Stimulated activated CD4-positive, alpha-beta T cell treated with anti-CD3 and anti-CD28 coated beads, Interleukin-1b, Interleukin-23, amount 100 ng/mL, for 24 hours (primary cell): ENCODE measurements at regions not wholly inside any gene's neighbourhood (a gene's known extent, or its start where the extent isn't known, plus 50 kb on each side); places are given as distances from the start of the nearest gene placed in this dataset.
A peak's percentile ranks its signal among the peaks of the same experiment; 100 is the strongest.

Source experiments
- DNase-seq, 4 experiments: peaks; one replicate each; pipeline ENCODE4 v3.0.0-alpha.2; 2020; ENCODE audit warnings: low read depth in 4 of 4, low spot score in 1 of 4

- DNase-seq = no peak
Measured at GRCh38 chr6:143595251-143596036, 82.3 kb upstream of the PHACTR2 start.

GRCh38 chr6:143594647-143595046 lies 83.1 kb upstream of the PHACTR2 start:
- DNase-seq = no peak

- DNase-seq = no peak
Measured at GRCh38 chr6:143592335-143592734, 80.8 kb upstream of the FUCA2 start.

GRCh38 chr6:143591441-143591840 lies 79.9 kb upstream of the FUCA2 start:
- DNase-seq = no peak

- DNase-seq = no peak
Measured at GRCh38 chr6:143589162-143589561, 77.6 kb upstream of the FUCA2 start.

- no peak for DNase-seq
Measured at GRCh38 chr6:143586557-143586956, 75.0 kb upstream of the FUCA2 start.

- DNase-seq = no peak
Measured at GRCh38 chr6:143585716-143586115, 74.2 kb upstream of the FUCA2 start.

GRCh38 chr6:143585241-143585640 lies 73.7 kb upstream of the FUCA2 start:
- DNase-seq = no peak

GRCh38 chr6:143583542-143584327 lies 72.2 kb upstream of the FUCA2 start:
- no peak for DNase-seq

GRCh38 chr6:143581835-143582480 lies 70.4 kb upstream of the FUCA2 start:
- DNase-seq = no peak

- no peak for DNase-seq
Measured at GRCh38 chr6:143579703-143580102, 68.2 kb upstream of the FUCA2 start.

- DNase-seq = no peak
Measured at GRCh38 chr6:143578054-143578453, 66.5 kb upstream of the FUCA2 start.

- DNase-seq = no peak
Measured at GRCh38 chr6:143575901-143576426, 64.4 kb upstream of the FUCA2 start.

- peak in 2 of 4 experiments; percentile 8 to 26 for DNase-seq
Measured at GRCh38 chr6:143575440-143575839, 63.9 kb upstream of the FUCA2 start.

- DNase-seq = no peak
Measured at GRCh38 chr6:143570147-143570853, 58.8 kb upstream of the FUCA2 start.

- no peak for DNase-seq
Measured at GRCh38 chr6:143569040-143569439, 57.5 kb upstream of the FUCA2 start.

- no peak for DNase-seq
Measured at GRCh38 chr6:143564484-143565017, 53.0 kb upstream of the FUCA2 start.

- no peak for DNase-seq
Measured at GRCh38 chr6:143562143-143562542, 50.6 kb upstream of the FUCA2 start.
